Endodermal cell (in vitro differentiated cells): ENCODE measurements at regions not wholly inside any gene's neighbourhood (a gene's known extent, or its start where the extent isn't known, plus 50 kb on each side); places are given as distances from the start of the nearest gene placed in this dataset.
A peak's percentile ranks its signal among the peaks of the same experiment; 100 is the strongest.

Experiments used
- DNase-seq: peaks from one replicate; pipeline ENCODE4 v3.0.0-alpha.2; 2017
- H3K27ac ChIP-seq: 2 replicates; pipeline ENCODE4 v1.5.1; 2013; ENCODE audit warnings: mild to moderate bottlenecking, low read depth, low read length, moderate library complexity
- H3K27me3 ChIP-seq: 2 replicates; pipeline ENCODE4 v1.6.1; 2013; ENCODE audit warnings: mild to moderate bottlenecking, low read length, moderate library complexity; ENCODE audit not compliant: insufficient read depth, control insufficient read depth, poor library complexity, severe bottlenecking
- H3K36me3 ChIP-seq: 2 replicates; pipeline ENCODE4 v1.7.0; 2013; ENCODE audit warnings: mild to moderate bottlenecking, low read length, moderate library complexity; ENCODE audit not compliant: control insufficient read depth, insufficient read depth
- H3K4me1 ChIP-seq: one replicate; pipeline ENCODE4 v1.7.0; 2013; ENCODE audit warnings: low read length; ENCODE audit not compliant: control insufficient read depth, insufficient read depth
- H3K4me3 ChIP-seq: 2 replicates; pipeline ENCODE4 v1.5.1; 2013; ENCODE audit warnings: mild to moderate bottlenecking, low read length, moderate library complexity
- H3K9ac ChIP-seq: 2 replicates; pipeline ENCODE4 v1.6.1; 2013; ENCODE audit warnings: mild to moderate bottlenecking, low read length, moderate library complexity; ENCODE audit not compliant: poor library complexity, severe bottlenecking; ENCODE audit errors: extremely low read depth
- H3K9me3 ChIP-seq: 2 replicates; pipeline ENCODE4 v1.6.1; 2013; ENCODE audit warnings: mild to moderate bottlenecking, low read length, moderate library complexity; ENCODE audit not compliant: control insufficient read depth
- H3K27ac Mint-ChIP-seq: 2 replicates; pipeline ENCODE4 v1.8.0; 2020; ENCODE audit warnings: mixed read lengths
- H3K27me3 Mint-ChIP-seq: 2 replicates; pipeline ENCODE4 v1.8.0; 2021; ENCODE audit warnings: mild to moderate bottlenecking, mixed read lengths; ENCODE audit not compliant: insufficient read depth
- H3K36me3 Mint-ChIP-seq: 2 replicates; pipeline ENCODE4 v1.8.0; 2020; ENCODE audit warnings: low read depth, mixed read lengths
- H3K4me1 Mint-ChIP-seq: 2 replicates; pipeline ENCODE4 v1.8.0; 2020; ENCODE audit warnings: mixed read lengths
- H3K4me3 Mint-ChIP-seq: 2 replicates; pipeline ENCODE4 v1.8.0; 2020; ENCODE audit warnings: mild to moderate bottlenecking, moderate library complexity, mixed read lengths
- H3K9me3 Mint-ChIP-seq: 2 replicates; pipeline ENCODE4 v1.8.0; 2020; ENCODE audit warnings: mild to moderate bottlenecking, mixed read lengths
- WGBS, 2 experiments: methylation state at CpG; one replicate each; pipeline versions ENCODE4 v1.1.5 to v1.1.7; 2013; ENCODE audit warnings: missing lambda C conversion rate in 2 of 2, mixed read lengths in 1 of 2; ENCODE audit not compliant: insufficient coverage in 1 of 2, insufficient read length in 1 of 2; 5-methylcytosine and 5-hydroxymethylcytosine counted together
- TF ChIP-seq, protein P1 (sequence below): fragments of 200-600 bp; sonication (generic); conservative IDR thresholded peaks from 2 replicates; pipeline ENCODE4 v1.5.0; 2021; ENCODE audit warnings: antibody characterized with exemption, mild to moderate bottlenecking

DNA sequence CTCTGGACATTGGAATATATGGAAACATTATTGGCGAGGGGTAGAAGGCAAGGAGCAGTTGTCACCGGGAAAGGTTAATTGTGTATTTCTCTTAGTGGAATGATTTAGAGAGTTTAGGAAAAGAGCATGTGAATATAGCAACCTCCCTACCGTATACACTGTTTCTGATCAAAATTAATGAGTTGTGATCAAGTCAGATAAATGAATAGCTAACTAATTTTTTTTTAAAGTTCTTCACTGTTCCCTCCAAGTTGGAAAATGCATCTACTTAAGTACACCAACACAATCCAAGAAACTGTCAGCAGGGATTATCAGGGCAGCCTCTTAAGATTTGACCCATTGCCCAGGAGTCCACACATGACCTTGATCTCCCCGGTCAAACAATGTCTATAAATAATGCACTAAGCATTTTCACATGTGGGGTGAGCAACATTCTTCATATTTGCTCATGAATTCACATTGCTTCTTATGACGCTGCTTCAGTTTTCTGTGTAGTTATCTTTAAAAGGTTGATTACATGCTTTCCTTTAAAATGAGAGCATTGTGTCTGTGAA, 680.8 kb upstream of the NRSN1 start:
- no peaks in the 10 kb centered on the region for H3K27me3 ChIP-seq
- no peak overlapping the region for H3K27ac Mint-ChIP-seq
- no peaks in the 10 kb centered on the region for H3K4me1 ChIP-seq
- no peak overlapping the region for H3K4me3 Mint-ChIP-seq
- H3K9me3 Mint-ChIP-seq = no peaks in the 10 kb centered on the region
- peaks cover 2% of the 10 kb centered on the region for H3K27me3 Mint-ChIP-seq
- no peaks in the 10 kb centered on the region for H3K36me3 ChIP-seq
- no peaks in the 10 kb centered on the region for H3K4me1 Mint-ChIP-seq
- no peaks in the 10 kb centered on the region for H3K36me3 Mint-ChIP-seq
- TF ChIP-seq, protein P1, sequence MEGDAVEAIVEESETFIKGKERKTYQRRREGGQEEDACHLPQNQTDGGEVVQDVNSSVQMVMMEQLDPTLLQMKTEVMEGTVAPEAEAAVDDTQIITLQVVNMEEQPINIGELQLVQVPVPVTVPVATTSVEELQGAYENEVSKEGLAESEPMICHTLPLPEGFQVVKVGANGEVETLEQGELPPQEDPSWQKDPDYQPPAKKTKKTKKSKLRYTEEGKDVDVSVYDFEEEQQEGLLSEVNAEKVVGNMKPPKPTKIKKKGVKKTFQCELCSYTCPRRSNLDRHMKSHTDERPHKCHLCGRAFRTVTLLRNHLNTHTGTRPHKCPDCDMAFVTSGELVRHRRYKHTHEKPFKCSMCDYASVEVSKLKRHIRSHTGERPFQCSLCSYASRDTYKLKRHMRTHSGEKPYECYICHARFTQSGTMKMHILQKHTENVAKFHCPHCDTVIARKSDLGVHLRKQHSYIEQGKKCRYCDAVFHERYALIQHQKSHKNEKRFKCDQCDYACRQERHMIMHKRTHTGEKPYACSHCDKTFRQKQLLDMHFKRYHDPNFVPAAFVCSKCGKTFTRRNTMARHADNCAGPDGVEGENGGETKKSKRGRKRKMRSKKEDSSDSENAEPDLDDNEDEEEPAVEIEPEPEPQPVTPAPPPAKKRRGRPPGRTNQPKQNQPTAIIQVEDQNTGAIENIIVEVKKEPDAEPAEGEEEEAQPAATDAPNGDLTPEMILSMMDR = no peak
- no peak overlapping the region for H3K27ac ChIP-seq
- no peaks in the 10 kb centered on the region for H3K9me3 ChIP-seq
- no peak overlapping the region for H3K4me3 ChIP-seq
- 90 to 100% methylated on average over 2 to 5 of the region's 5 CpGs for WGBS, 2 experiments
- H3K9ac ChIP-seq = no peak overlapping the region
- no peak for DNase-seq

DNA sequence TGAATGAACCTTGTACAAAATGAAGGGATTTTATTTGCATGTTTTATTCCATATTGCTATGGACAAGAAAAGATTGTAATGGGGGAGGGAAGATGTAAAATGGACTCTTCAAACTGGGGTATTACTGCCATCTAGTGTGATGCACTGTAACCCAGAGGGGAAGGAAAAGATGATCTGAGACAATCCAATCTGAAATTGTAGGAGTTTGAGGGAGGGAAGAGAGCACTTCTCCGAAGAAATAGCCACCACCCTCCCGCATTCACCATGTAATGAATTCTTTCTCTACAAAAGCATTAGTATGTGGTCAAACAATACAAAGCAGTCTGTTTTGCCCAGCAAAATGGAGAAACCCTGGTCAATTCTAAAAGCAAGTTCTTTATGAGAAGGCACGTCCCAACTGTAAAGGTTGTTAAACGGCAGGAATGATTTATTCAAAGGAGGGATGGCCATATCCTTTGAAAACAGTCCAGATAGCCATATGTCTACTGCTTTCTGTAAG, 679.5 kb upstream of the NRSN1 start:
- Mint-ChIP-seq H3K36me3 (no peaks in the 10 kb centered on the region), H3K27ac (no peak overlapping the region), H3K9me3 (no peaks in the 10 kb centered on the region), H3K4me1 (no peaks in the 10 kb centered on the region), H3K4me3 (no peak overlapping the region), H3K27me3 (peaks cover 2% of the 10 kb centered on the region)
- no peaks in the 10 kb centered on the region for H3K27me3 ChIP-seq
- TF ChIP-seq, protein P1 = peak; percentile 75
- no peak overlapping the region for H3K27ac ChIP-seq
- DNase-seq = no peak
- H3K9me3 ChIP-seq = no peaks in the 10 kb centered on the region
- no peaks in the 10 kb centered on the region for H3K36me3 ChIP-seq
- 41 to 60% methylated on average over 2 to 4 of the region's 4 CpGs for WGBS, 2 experiments
- H3K9ac ChIP-seq = no peak overlapping the region
- no peak overlapping the region for H3K4me3 ChIP-seq
- H3K4me1 ChIP-seq = no peaks in the 10 kb centered on the region

DNA sequence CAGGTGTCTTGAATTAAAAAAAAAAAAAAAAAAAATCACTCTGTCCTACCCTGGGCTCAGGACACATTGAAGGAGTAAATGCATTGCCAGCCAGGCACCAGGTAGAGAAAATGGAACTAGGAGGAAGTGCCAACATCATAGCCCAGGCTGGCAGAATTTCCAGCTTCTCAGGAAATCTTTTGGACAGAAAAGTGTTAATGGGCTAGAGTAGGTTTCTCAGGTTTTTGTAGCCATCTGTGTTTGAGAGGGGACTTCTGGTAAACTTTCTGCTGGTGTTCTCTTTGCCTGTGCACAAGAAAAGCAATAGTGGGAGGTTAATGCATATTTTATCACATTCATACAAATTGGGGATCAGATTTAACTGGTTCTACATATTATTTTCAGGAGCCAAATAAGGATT, 678.3 kb upstream of the NRSN1 start:
- Mint-ChIP-seq H3K27ac (no peak overlapping the region), H3K27me3 (peaks cover 2% of the 10 kb centered on the region), H3K9me3 (no peaks in the 10 kb centered on the region), H3K36me3 (no peaks in the 10 kb centered on the region), H3K4me1 (no peaks in the 10 kb centered on the region), H3K4me3 (no peak overlapping the region)
- H3K27me3 ChIP-seq = no peaks in the 10 kb centered on the region
- no peak overlapping the region for H3K4me3 ChIP-seq
- TF ChIP-seq, protein P1 = no peak
- H3K36me3 ChIP-seq = no peaks in the 10 kb centered on the region
- no peaks in the 10 kb centered on the region for H3K4me1 ChIP-seq
- no peaks in the 10 kb centered on the region for H3K9me3 ChIP-seq
- DNase-seq = no peak
- H3K27ac ChIP-seq = no peak overlapping the region
- H3K9ac ChIP-seq = no peak overlapping the region
